ENCODE measurements at regions not wholly inside any gene's neighbourhood (a gene's known extent, or its start where the extent isn't known, plus 50 kb on each side); places are given as distances from the start of the nearest gene placed in this dataset.

GRCh38 chr12:124451016-124451415 is 116.4 kb downstream of the NCOR2 start:
- Histone ChIP-seq H3K9ac (ENCODE audit: low read length) (no peak overlapping the region), H3K9me2 (replicated peaks; ENCODE audit: insufficient read depth, low read length) (no peaks in the 10 kb centered on the region), H3K9me3 (replicated peaks; ENCODE audit: insufficient read depth, low read length) (no peaks in the 10 kb centered on the region), H3K4me1 (ENCODE audit: low read length) (peaks cover 24% of the 10 kb centered on the region), H3K27me3 (replicated peaks; ENCODE audit: insufficient read depth, low read length) (no peaks in the 10 kb centered on the region), H3K4me2 (ENCODE audit: low read depth, low read length) (no peak overlapping the region), H3K79me2 (ENCODE audit: low read length) (peaks cover 87% of the 10 kb centered on the region), H4K20me1 (ENCODE audit: insufficient read depth, low read length) (no peaks in the 10 kb centered on the region), H3F3A (ENCODE audit: insufficient read depth, low read length) (no peaks in the 10 kb centered on the region), H3K36me3 (replicated peaks; ENCODE audit: insufficient read depth, low read length) (no peaks in the 10 kb centered on the region), H3K4me3 (ENCODE audit: low read length) (no peak overlapping the region), H2AFZ (ENCODE audit: low read length) (no peak overlapping the region), H3K27ac (ENCODE audit: low read length) (no peak overlapping the region)
- no peak for DNase-seq
- TF ChIP-seq CTCF (IDR thresholded peaks at IDR 0.05; ENCODE audit: low read length) (no peak), EZH2phosphoT487 (IDR thresholded peaks at IDR 0.05; ENCODE audit: low read length) (no peak), EZH2 (optimal IDR thresholded peaks at IDR 0.05; ENCODE audit: low read depth, low read length) (no peak)

DNA sequence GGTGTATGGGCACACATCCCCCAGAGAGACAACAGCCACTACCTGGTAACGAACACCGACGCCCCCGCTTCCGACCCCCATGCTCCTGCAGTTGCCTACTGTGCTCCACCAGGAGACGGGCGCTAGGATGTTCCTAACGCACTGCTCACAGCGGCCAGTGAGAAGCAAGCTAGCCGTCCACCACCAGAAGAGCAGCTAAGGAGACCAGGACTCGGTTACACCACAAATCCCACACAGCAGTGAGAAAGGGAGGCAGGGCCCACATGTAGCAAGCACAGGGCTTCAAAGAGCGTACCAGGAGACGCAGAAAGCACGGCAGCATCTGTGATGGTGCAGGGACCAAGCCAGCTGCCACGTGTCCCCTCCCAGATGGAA is 117.0 kb downstream of the NCOR2 start:
- no peaks in the 10 kb centered on the region for H4K20me1 ChIP-seq (ENCODE audit: insufficient read depth, low read length)
- no peak overlapping the region for H3K27ac ChIP-seq (ENCODE audit: low read length)
- no peak overlapping the region for H3K4me2 ChIP-seq (ENCODE audit: low read depth, low read length)
- H3K9me2 ChIP-seq (replicated peaks; ENCODE audit: insufficient read depth, low read length), result no peaks in the 10 kb centered on the region
- no peaks in the 10 kb centered on the region for H3K9me3 ChIP-seq (replicated peaks; ENCODE audit: insufficient read depth, low read length)
- peaks cover 85% of the 10 kb centered on the region for H3K79me2 ChIP-seq (ENCODE audit: low read length)
- no peak overlapping the region for H3K4me3 ChIP-seq (ENCODE audit: low read length)
- TF ChIP-seq EZH2phosphoT487 (IDR thresholded peaks at IDR 0.05; ENCODE audit: low read length), result no peak
- no peak for TF ChIP-seq CTCF (IDR thresholded peaks at IDR 0.05; ENCODE audit: low read length)
- TF ChIP-seq EZH2 (optimal IDR thresholded peaks at IDR 0.05; ENCODE audit: low read depth, low read length), result no peak
- H3K36me3 ChIP-seq (replicated peaks; ENCODE audit: insufficient read depth, low read length), result no peaks in the 10 kb centered on the region
- no peaks in the 10 kb centered on the region for H3F3A ChIP-seq (ENCODE audit: insufficient read depth, low read length)
- DNase-seq, result no peak
- no peak overlapping the region for H3K9ac ChIP-seq (ENCODE audit: low read length)
- no peak overlapping the region for H2AFZ ChIP-seq (ENCODE audit: low read length)
- H3K4me1 ChIP-seq (ENCODE audit: low read length), result peaks cover 24% of the 10 kb centered on the region
- no peaks in the 10 kb centered on the region for H3K27me3 ChIP-seq (replicated peaks; ENCODE audit: insufficient read depth, low read length)

DNA sequence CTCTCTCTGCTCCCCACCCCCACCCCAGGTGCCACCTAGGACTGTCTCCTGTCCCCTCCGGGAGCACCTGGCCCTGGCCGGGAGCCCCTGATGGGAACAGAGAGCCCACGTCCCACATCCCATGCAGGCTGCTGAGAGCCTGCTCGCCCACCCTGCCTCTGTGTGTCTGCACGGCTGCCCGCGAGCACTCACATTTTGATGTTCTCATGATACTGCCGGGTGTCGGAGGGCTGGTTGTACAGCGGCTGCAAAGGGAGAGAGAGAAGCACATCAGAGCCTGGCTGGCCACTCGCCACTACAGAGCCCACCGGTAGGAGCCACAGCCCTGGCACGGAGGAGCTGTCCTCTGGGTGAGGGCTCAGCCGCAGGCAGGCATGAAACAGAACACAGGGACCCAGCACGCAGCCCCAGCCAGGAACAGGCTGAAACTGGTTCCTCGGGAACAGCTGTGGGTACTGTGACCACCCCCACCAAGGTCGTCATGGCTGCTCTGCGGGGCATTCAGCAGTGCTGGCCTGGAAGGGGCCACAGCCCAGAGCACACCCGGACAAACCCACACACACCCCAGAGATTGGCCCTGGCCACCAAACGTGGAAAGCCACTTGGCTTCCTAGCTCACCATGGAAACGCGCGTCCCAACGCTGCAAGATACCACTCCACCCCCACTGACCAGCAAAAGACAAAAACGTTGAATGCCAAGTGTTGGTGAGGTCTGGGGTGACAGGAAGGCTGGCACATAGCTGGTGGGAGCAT is 117.6 kb downstream of the NCOR2 start:
- no peak overlapping the region for H3K27ac ChIP-seq (ENCODE audit: low read length)
- H3F3A ChIP-seq (ENCODE audit: insufficient read depth, low read length), result no peaks in the 10 kb centered on the region
- no peaks in the 10 kb centered on the region for H3K36me3 ChIP-seq (replicated peaks; ENCODE audit: insufficient read depth, low read length)
- peaks cover 23% of the 10 kb centered on the region for H3K4me1 ChIP-seq (ENCODE audit: low read length)
- no peaks in the 10 kb centered on the region for H3K27me3 ChIP-seq (replicated peaks; ENCODE audit: insufficient read depth, low read length)
- no peaks in the 10 kb centered on the region for H3K9me3 ChIP-seq (replicated peaks; ENCODE audit: insufficient read depth, low read length)
- H3K4me3 ChIP-seq (ENCODE audit: low read length), result no peak overlapping the region
- H4K20me1 ChIP-seq (ENCODE audit: insufficient read depth, low read length), result no peaks in the 10 kb centered on the region
- H3K4me2 ChIP-seq (ENCODE audit: low read depth, low read length), result no peak overlapping the region
- no peak for DNase-seq
- no peak overlapping the region for H2AFZ ChIP-seq (ENCODE audit: low read length)
- no peaks in the 10 kb centered on the region for H3K9me2 ChIP-seq (replicated peaks; ENCODE audit: insufficient read depth, low read length)
- H3K79me2 ChIP-seq (ENCODE audit: low read length), result peaks cover 81% of the 10 kb centered on the region
- TF ChIP-seq CTCF (IDR thresholded peaks at IDR 0.05; ENCODE audit: low read length) (no peak), EZH2phosphoT487 (IDR thresholded peaks at IDR 0.05; ENCODE audit: low read length) (no peak), EZH2 (optimal IDR thresholded peaks at IDR 0.05; ENCODE audit: low read depth, low read length) (no peak)
- no peak overlapping the region for H3K9ac ChIP-seq (ENCODE audit: low read length)
